Peyer's patch (tissue), 4 donors: ENCODE measurements at regions not wholly inside any gene's neighbourhood (a gene's known extent, or its start where the extent isn't known, plus 50 kb on each side); places are given as distances from the start of the nearest gene placed in this dataset.

Experiments
- DNase-seq, 3 donors: peaks; one replicate each; pipeline ENCODE4 v3.0.0-alpha.2; 2017 to 2019
- H3K27ac ChIP-seq, 4 donors: fragments of 200-600 bp; sonication (generic); one replicate each; pipeline ENCODE4 v1.5.1; 2016 to 2019
- H3K27me3 ChIP-seq, 2 donors: fragments of 200-600 bp; sonication (generic); one replicate each; pipeline ENCODE4 v1.5.1; 2019
- H3K36me3 ChIP-seq, 3 donors: fragments of 200-600 bp; sonication (generic); one replicate each; pipeline ENCODE4 v1.5.1; 2016 to 2019
- H3K4me1 ChIP-seq, 4 donors: fragments of 200-600 bp; sonication (generic); one replicate each; pipeline ENCODE4 v1.5.1; 2016 to 2019
- H3K4me3 ChIP-seq, 4 donors: fragments of 200-600 bp; sonication (generic); 1 replicate in 3 of 4; 2 replicates in 1 of 4; pipeline ENCODE4 v1.5.1; 2016 to 2019; ENCODE audit warnings: mild to moderate bottlenecking in 1 of 4
- H3K9me3 ChIP-seq, 4 donors: fragments of 200-600 bp; sonication (generic); one replicate each; pipeline ENCODE4 v1.5.1; 2016 to 2019; ENCODE audit warnings: mild to moderate bottlenecking in 1 of 4
- POLR2A ChIP-seq, 2 donors: fragments of 450-650 bp; IDR thresholded peaks; one replicate each; pipeline ENCODE4 v1.5.1; 2017; ENCODE audit warnings: antibody characterized with exemption in 2 of 2, mild to moderate bottlenecking in 2 of 2, moderate library complexity in 2 of 2
- TF ChIP-seq, protein P1 (sequence below), 6 experiments: fragments of 450-650 bp in 4 of 6; fragments of 200-600 bp in 2 of 6; sonication (generic) in 1 of 6; IDR thresholded peaks; one replicate each; pipeline ENCODE4 v1.5.1; 2017 to 2019; ENCODE audit warnings: antibody characterized with exemption in 6 of 6, mild to moderate bottlenecking in 3 of 6, moderate library complexity in 1 of 6

DNA sequence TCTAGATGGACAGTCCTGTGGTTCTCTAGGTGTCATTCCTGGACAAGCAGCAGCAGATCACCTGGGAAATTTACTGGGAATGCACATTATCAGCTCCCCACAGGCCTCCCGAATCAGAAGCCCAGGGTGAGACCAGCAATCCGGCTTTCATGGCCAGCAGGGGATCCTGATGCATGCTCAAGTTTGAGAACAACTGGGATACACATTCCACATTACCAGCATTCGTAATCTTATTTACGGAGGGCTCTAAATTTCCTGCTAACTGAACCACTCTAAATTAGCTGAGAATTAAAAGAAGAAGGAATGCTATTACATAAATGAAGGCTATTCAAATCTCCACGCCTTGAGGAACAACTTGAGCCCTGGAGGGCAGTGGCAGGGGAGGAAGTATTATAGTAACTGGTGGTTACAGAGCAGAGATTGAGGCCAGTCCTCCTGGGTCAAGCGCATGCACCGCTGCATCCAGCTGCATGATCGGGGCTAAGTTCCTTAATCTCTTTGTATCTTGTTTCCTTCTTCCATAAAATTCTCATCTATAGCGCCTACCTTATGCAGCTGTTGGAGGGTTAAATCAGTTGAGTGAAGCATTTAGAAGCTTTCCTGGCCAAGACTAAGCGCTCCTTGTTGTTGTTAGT lies 403.7 kb downstream of the CDH26 start:
- no peaks in the 10 kb centered on the region for H3K4me1 ChIP-seq
- no peaks in the 10 kb centered on the region for H3K27me3 ChIP-seq
- H3K27ac ChIP-seq = no peak overlapping the region
- H3K9me3 ChIP-seq = no peaks in the 10 kb centered on the region
- no peaks in the 10 kb centered on the region for H3K36me3 ChIP-seq
- H3K4me3 ChIP-seq = no peak overlapping the region
- TF ChIP-seq, protein P1, sequence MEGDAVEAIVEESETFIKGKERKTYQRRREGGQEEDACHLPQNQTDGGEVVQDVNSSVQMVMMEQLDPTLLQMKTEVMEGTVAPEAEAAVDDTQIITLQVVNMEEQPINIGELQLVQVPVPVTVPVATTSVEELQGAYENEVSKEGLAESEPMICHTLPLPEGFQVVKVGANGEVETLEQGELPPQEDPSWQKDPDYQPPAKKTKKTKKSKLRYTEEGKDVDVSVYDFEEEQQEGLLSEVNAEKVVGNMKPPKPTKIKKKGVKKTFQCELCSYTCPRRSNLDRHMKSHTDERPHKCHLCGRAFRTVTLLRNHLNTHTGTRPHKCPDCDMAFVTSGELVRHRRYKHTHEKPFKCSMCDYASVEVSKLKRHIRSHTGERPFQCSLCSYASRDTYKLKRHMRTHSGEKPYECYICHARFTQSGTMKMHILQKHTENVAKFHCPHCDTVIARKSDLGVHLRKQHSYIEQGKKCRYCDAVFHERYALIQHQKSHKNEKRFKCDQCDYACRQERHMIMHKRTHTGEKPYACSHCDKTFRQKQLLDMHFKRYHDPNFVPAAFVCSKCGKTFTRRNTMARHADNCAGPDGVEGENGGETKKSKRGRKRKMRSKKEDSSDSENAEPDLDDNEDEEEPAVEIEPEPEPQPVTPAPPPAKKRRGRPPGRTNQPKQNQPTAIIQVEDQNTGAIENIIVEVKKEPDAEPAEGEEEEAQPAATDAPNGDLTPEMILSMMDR (IDR thresholded peaks at IDR 0.05) = no peak
- no peak for TF ChIP-seq POLR2A (IDR thresholded peaks at IDR 0.05)
- DNase-seq = no peak

- no peaks in the 10 kb centered on the region for H3K9me3 ChIP-seq
- no peak overlapping the region for H3K27ac ChIP-seq
- H3K27me3 ChIP-seq = no peaks in the 10 kb centered on the region
- H3K4me1 ChIP-seq = no peaks in the 10 kb centered on the region
- H3K4me3 ChIP-seq = no peak overlapping the region
- DNase-seq = no peak
- TF ChIP-seq POLR2A (IDR thresholded peaks at IDR 0.05) = no peak
- TF ChIP-seq, protein P1 (IDR thresholded peaks at IDR 0.05) = no peak
- H3K36me3 ChIP-seq = no peaks in the 10 kb centered on the region
Measured at GRCh38 chr20:60362531-60362930, 404.3 kb downstream of the CDH26 start.

DNA sequence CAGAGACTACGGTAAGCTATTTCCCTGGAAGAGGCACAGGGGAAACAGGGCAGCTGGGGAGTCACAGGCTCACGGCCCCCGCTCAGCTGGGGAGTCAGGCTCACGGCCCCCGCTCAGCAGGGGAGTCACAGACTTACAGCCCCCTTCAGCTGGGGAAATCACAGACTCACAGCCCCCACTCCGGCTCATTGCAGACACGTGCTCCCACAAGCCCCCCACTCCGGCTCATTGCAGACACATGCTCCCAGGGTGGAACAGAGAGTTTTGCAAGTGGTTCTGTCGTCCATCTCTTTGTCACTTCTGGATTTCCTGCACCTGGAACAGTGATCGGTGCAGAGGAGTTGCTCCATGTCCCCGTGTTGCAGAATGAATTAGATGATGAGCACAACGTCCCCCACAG lies 405.5 kb downstream of the CDH26 start:
- no peak overlapping the region for H3K4me3 ChIP-seq
- H3K9me3 ChIP-seq = no peaks in the 10 kb centered on the region
- TF ChIP-seq, protein P1 (IDR thresholded peaks at IDR 0.05) = no peak
- TF ChIP-seq POLR2A (IDR thresholded peaks at IDR 0.05) = no peak
- H3K4me1 ChIP-seq = no peaks in the 10 kb centered on the region
- no peaks in the 10 kb centered on the region for H3K27me3 ChIP-seq
- H3K36me3 ChIP-seq = no peaks in the 10 kb centered on the region
- no peak overlapping the region for H3K27ac ChIP-seq
- DNase-seq = no peak

DNA sequence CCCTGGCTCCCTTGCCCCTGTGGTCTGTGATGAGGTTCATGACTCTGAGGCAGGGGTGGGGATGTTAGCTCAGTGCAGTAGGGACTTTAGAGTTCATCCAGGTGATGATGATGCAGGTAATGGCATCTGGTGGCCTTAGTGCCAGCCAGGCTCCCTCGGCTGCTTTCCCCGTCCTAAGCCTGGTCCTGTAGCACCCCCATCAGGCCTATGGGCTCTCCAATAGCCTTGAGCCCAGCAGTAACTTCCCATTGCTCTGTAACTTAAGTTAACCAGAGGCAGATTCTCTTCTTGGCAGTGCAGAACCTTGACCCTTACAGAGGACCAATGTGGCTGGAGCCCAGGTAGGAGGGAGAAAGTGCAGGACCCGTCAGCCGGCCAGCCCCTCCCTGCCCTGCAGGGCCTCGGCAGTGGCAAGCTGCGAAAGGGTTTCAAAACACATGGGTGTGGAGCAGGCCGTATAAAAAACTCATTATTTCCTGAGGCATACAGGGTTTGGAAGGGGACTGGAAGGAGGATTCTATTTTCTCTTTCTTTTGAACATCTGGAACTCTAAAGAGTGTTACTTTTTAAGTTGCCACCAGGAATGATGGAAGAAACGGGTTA lies 406.9 kb downstream of the CDH26 start:
- H3K36me3 ChIP-seq = no peaks in the 10 kb centered on the region
- H3K4me3 ChIP-seq = no peak overlapping the region
- TF ChIP-seq, protein P1 (IDR thresholded peaks at IDR 0.05) = peak in 2 of 6 experiments; percentile 7 to 25
- no peak for TF ChIP-seq POLR2A (IDR thresholded peaks at IDR 0.05)
- H3K9me3 ChIP-seq = no peaks in the 10 kb centered on the region
- no peak overlapping the region for H3K27ac ChIP-seq
- H3K27me3 ChIP-seq = no peaks in the 10 kb centered on the region
- no peak for DNase-seq
- no peaks in the 10 kb centered on the region for H3K4me1 ChIP-seq

DNA sequence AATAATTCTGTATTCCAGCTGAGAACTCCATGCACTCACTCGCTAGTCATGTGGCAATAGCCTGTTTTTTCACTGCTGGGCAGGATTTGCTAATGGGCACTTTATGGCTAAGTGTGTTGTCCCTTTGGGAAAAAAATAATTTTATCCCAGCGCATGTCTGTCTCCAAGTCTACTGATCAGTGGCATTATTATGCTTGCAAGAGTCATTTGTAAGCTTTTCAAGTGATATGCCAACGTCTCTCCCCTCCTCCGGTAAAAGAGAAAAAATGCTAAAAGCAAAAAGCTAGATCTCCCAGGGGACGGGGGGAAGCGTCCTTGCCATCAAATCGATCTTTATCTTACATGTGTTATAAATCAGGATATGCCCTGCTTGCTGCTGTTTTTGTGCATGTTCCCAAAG lies 407.7 kb downstream of the CDH26 start:
- no peak for DNase-seq
- no peaks in the 10 kb centered on the region for H3K4me1 ChIP-seq
- no peak overlapping the region for H3K4me3 ChIP-seq
- no peak for TF ChIP-seq POLR2A (IDR thresholded peaks at IDR 0.05)
- TF ChIP-seq, protein P1 (IDR thresholded peaks at IDR 0.05) = no peak
- no peaks in the 10 kb centered on the region for H3K27me3 ChIP-seq
- no peaks in the 10 kb centered on the region for H3K9me3 ChIP-seq
- H3K36me3 ChIP-seq = no peaks in the 10 kb centered on the region
- no peak overlapping the region for H3K27ac ChIP-seq
